K562 (cell line): ENCODE measurements at regions not wholly inside any gene's neighbourhood (a gene's known extent, or its start where the extent isn't known, plus 50 kb on each side); places are given as distances from the start of the nearest gene placed in this dataset.
A peak's percentile ranks its signal among the peaks of the same experiment; 100 is the strongest.

Experiments
- ATAC-seq: fragments of 200-7000 bp; cut with Tn5 transposase; 3 replicates; pipeline ENCODE4 v1.9.1; 2020; ENCODE audit warnings: moderate library complexity
- BruUV-seq: library from RNA; stranded (reverse); fragments of 400-500 nt; replicated peaks from 2 replicates; lab custom pipeline; 2021; lab: Mats Ljungman, UMichigan
- CTCF ChIA-PET: fragments of 300-600 bp; formaldehyde crosslinking; extraction: SDS; loops from one replicate; lab custom pipeline; 2021; ENCODE audit warnings: low intra/inter-chr PET ratio; lab: Yijun Ruan, JAX
- POLR2A ChIA-PET: fragments of 300-600, 350-650 bp; sonication (Branson Sonifier 250); formaldehyde crosslinking; extraction: SDS; loops from one replicate; lab custom pipeline; 2021; ENCODE audit warnings: antibody characterized with exemption, inconsistent platforms; lab: Yijun Ruan, JAX
- DNase-seq, 4 experiments: peaks; one replicate each; pipeline versions ENCODE4 v3.0.0 to v3.0.0-alpha.2; 2011 to 2018; ENCODE audit warnings: low spot score in 3 of 4, mixed read lengths in 3 of 4; ENCODE audit errors: extremely low read depth in 1 of 4
- FAIRE-seq: peaks from 2 replicates; lab custom pipeline; 2011; peaks lifted over from hg19 to GRCh38; lab: Jason Lieb, UNC
- H2AFZ ChIP-seq: 2 replicates; pipeline ENCODE4 v1.6.0; 2011; ENCODE audit warnings: low read depth, low read length, control low read depth, inconsistent platforms
- H3K27ac ChIP-seq: fragments of 200-600 bp; 3 replicates; pipeline ENCODE4 v1.8.0; 2011; ENCODE audit warnings: low read depth, mild to moderate bottlenecking, control low read depth, inconsistent platforms, low read length, moderate library complexity, mixed read lengths; ENCODE audit errors: extremely low read depth
- H3K27me3 ChIP-seq, 2 experiments: fragments of 300-600 bp in 1 of 2; 2 replicates in 1 of 2; 3 replicates in 1 of 2; pipeline versions ENCODE4 v1.6.0 to v1.8.0; 2011; ENCODE audit warnings: inconsistent platforms in 2 of 2, low read length in 2 of 2, mild to moderate bottlenecking in 1 of 2, mixed read lengths in 1 of 2, moderate library complexity in 1 of 2; ENCODE audit not compliant: control insufficient read depth in 2 of 2, insufficient read depth in 2 of 2
- H3K36me3 ChIP-seq: fragments of 300-600 bp; 3 replicates; pipeline ENCODE4 v1.8.0; 2011; ENCODE audit warnings: mild to moderate bottlenecking, low read length, inconsistent platforms; ENCODE audit not compliant: control insufficient read depth, insufficient read depth
- H3K4me1 ChIP-seq, 2 experiments: fragments of 200-600 bp in 1 of 2; replicated peaks in 1 of 2; 2 replicates in 1 of 2; 3 replicates in 1 of 2; pipeline versions ENCODE4 v1.5.1 to v1.8.0; 2011; ENCODE audit warnings: inconsistent platforms in 2 of 2, low read length in 2 of 2, mild to moderate bottlenecking in 1 of 2, mixed read lengths in 1 of 2, moderate library complexity in 1 of 2; ENCODE audit not compliant: control insufficient read depth in 2 of 2, insufficient read depth in 2 of 2
- H3K4me2 ChIP-seq: 2 replicates; pipeline ENCODE4 v1.6.1; 2011; ENCODE audit warnings: low read length, control low read depth, inconsistent platforms, mixed read lengths; ENCODE audit not compliant: insufficient read depth
- H3K4me3 ChIP-seq: fragments of 200-600 bp; sonication (generic), shearing (Covaris generic); 2 replicates; pipeline ENCODE4 v1.5.1; 2016; ENCODE audit warnings: control low read depth, inconsistent platforms
- H3K79me2 ChIP-seq: fragments of 200-600 bp; 3 replicates; pipeline ENCODE4 v1.8.0; 2011; ENCODE audit warnings: low read length, inconsistent platforms; ENCODE audit not compliant: control insufficient read depth, insufficient read depth
- H3K9ac ChIP-seq, 2 experiments: 2 replicates each; pipeline versions ENCODE4 v1.6.0 to v1.6.1; 2011; ENCODE audit warnings: low read depth in 2 of 2, low read length in 2 of 2, control low read depth in 1 of 2, inconsistent platforms in 1 of 2, mild to moderate bottlenecking in 1 of 2, mixed read lengths in 1 of 2; ENCODE audit not compliant: insufficient read depth in 1 of 2
- H3K9me1 ChIP-seq: one replicate; pipeline ENCODE4 v1.6.0; 2011; ENCODE audit warnings: inconsistent platforms, mild to moderate bottlenecking, low read length, moderate library complexity; ENCODE audit not compliant: control insufficient read depth, insufficient read depth
- H3K9me3 ChIP-seq: replicated peaks from 2 replicates; pipeline ENCODE4 v1.5.1; 2011; ENCODE audit warnings: low read depth, low read length, inconsistent platforms; ENCODE audit not compliant: control insufficient read depth, insufficient read depth
- H4K20me1 ChIP-seq: replicated peaks from 2 replicates; pipeline ENCODE4 v1.6.1; 2011; ENCODE audit warnings: low read length, inconsistent platforms, mixed read lengths; ENCODE audit not compliant: control insufficient read depth, insufficient read depth
- CREBBP ChIP-seq: IDR thresholded peaks from one replicate; pipeline ENCODE4 v1.6.1; 2012; ENCODE audit warnings: low read depth, mild to moderate bottlenecking, control low read depth, inconsistent platforms, low read length
- IRF1 ChIP-seq: sonication (generic); formaldehyde crosslinking; IDR thresholded peaks from 2 replicates; pipeline ENCODE4 v1.8.0; 2022; ENCODE audit warnings: missing genetic modification reagents, mild to moderate bottlenecking, borderline replicate concordance
- POLR3A ChIP-seq: IDR thresholded peaks from 2 replicates; pipeline ENCODE4 v1.6.1; 2011; ENCODE audit warnings: borderline replicate concordance, mild to moderate bottlenecking, moderate library complexity; ENCODE audit not compliant: insufficient read length, insufficient read depth; ENCODE audit errors: extremely low read depth
- PTBP1 ChIP-seq: fragments of 200-400 bp; formaldehyde crosslinking; IDR thresholded peaks from 2 replicates; pipeline ENCODE4 v1.6.1; 2017; ENCODE audit warnings: low read depth, low read length
- RAD51 ChIP-seq: fragments of 450-650 bp; IDR thresholded peaks from 2 replicates; pipeline ENCODE4 v1.7.1; 2016; ENCODE audit warnings: low read depth, mild to moderate bottlenecking, borderline replicate concordance
- TCFL5 ChIP-seq: fragments of 250-450 bp; sonication (Bioruptor Pico); conservative IDR thresholded peaks from 2 replicates; pipeline ENCODE4 v1.6.1; 2021; ENCODE audit warnings: mild to moderate bottlenecking, moderate library complexity, matching md5 sums
- TFE3 ChIP-seq: fragments of 450-650 bp; formaldehyde crosslinking; IDR thresholded peaks from 2 replicates; pipeline ENCODE4 v1.4.0; 2020; ENCODE audit warnings: mild to moderate bottlenecking, mixed read lengths
- ZKSCAN1 ChIP-seq: fragments of 150-350 bp; IDR thresholded peaks from 2 replicates; pipeline ENCODE4 v1.6.1; 2016; ENCODE audit warnings: low read depth, low read length
- ZNF507 ChIP-seq: conservative IDR thresholded peaks from 2 replicates; pipeline ENCODE4 v1.6.1; 2017; ENCODE audit warnings: missing genetic modification characterization, missing compliant biosample characterization
- ZNF584 ChIP-seq: fragments of 200-800 bp; sonication (Bioruptor generic); IDR thresholded peaks from 2 replicates; pipeline ENCODE4 v1.6.1; 2016; ENCODE audit warnings: low read depth, mild to moderate bottlenecking, missing genetic modification characterization, missing compliant biosample characterization
- WGBS: fragments of 100-300 bp; shearing (Covaris generic); methylation state at CpG from one replicate; pipeline ENCODE4 v1.1.6; 2016; ENCODE audit warnings: low coverage, mixed read lengths; ENCODE audit not compliant: insufficient coverage; ENCODE audit errors: missing lambda C conversion rate; 5-methylcytosine and 5-hydroxymethylcytosine counted together
- in situ Hi-C: fragments of 300-500 bp; cut with MboI; formaldehyde crosslinking; loops from 4 replicates; pipeline ENCODE4 v1.15.0; 2018; ENCODE audit warnings: inconsistent platforms, mixed read lengths
- intact Hi-C: fragments of 100-400 bp; cut with micrococcal nuclease; formaldehyde crosslinking; loops from 2 replicates; pipeline ENCODE4 v1.14.2; 2022

- no peak overlapping the region for H3K27ac ChIP-seq
- peak; percentile 84 for TF ChIP-seq TFE3 (CRISPR knock-in tag)
- TF ChIP-seq RAD51, result peak; percentile 49; the same call in 1 of the 2 replicates
- TF ChIP-seq POLR3A, result no peak
- POLR2A ChIA-PET, result no interaction called here
- intact Hi-C loops, result no loop called here
- no peaks in the 10 kb centered on the region for H3K4me1 ChIP-seq
- no peaks in the 10 kb centered on the region for H3K27me3 ChIP-seq
- H4K20me1 ChIP-seq, result no peaks in the 10 kb centered on the region
- no peak overlapping the region for H3K9ac ChIP-seq
- no peak for DNase-seq
- FAIRE-seq, result no peak
- H3K9me3 ChIP-seq, result no peaks in the 10 kb centered on the region
- WGBS, result 2% methylated on average over 13 of the region's 13 CpGs
- no TSS peak for BruUV-seq
- no peaks in the 10 kb centered on the region for H3K79me2 ChIP-seq
- H3K9me1 ChIP-seq, result no peaks in the 10 kb centered on the region
- H2AFZ ChIP-seq, result no peak overlapping the region
- no peak for ATAC-seq
- no peak overlapping the region for H3K4me3 ChIP-seq
- H3K36me3 ChIP-seq, result no peaks in the 10 kb centered on the region
- CTCF ChIA-PET, result no interaction called here
- H3K4me2 ChIP-seq, result no peak overlapping the region
- in situ Hi-C loops, result loop anchor here (10.0 kb wide), 1 partner anchor 387 kb away; no protein-coding TSS in a partner anchor
Measured at GRCh38 chr4:181147416-181147951, 1095.7 kb upstream of the TENM3 start.

GRCh38 chr4:181148470-181148869, 1094.7 kb upstream of the TENM3 start:
- in situ Hi-C loops, result loop anchor here (10.0 kb wide), 1 partner anchor 386 kb away; no protein-coding TSS in a partner anchor
- no peak for TF ChIP-seq ZNF507
- TF ChIP-seq ZKSCAN1, result no peak
- no peak for TF ChIP-seq TCFL5 (CRISPR knock-in tag)
- no peak for TF ChIP-seq PTBP1
- no peak for TF ChIP-seq CREBBP
- TF ChIP-seq ZNF584 (CRISPR knock-in tag), result no peak
- no peak for TF ChIP-seq IRF1 (CRISPR knock-in tag)

More at GRCh38 chr4:181148470-181148869, 1094.7 kb upstream of the TENM3 start:
- Histone ChIP-seq H3K79me2 (no peaks in the 10 kb centered on the region), H4K20me1 (no peaks in the 10 kb centered on the region), H3K27ac (no peak overlapping the region), H3K36me3 (no peaks in the 10 kb centered on the region), H3K9me3 (no peaks in the 10 kb centered on the region), H3K4me3 (no peak overlapping the region), H3K4me1 (no peaks in the 10 kb centered on the region), H3K27me3 (no peaks in the 10 kb centered on the region), H2AFZ (no peak overlapping the region), H3K9ac (no peak overlapping the region), H3K4me2 (no peak overlapping the region), H3K9me1 (no peaks in the 10 kb centered on the region)
- DNase-seq, result no peak
- intact Hi-C loops, result no loop called here
- BruUV-seq, result no TSS peak
- ATAC-seq, result no peak
- FAIRE-seq, result no peak
- ChIA-PET CTCF (no interaction called here), POLR2A (no interaction called here)
- 3% methylated on average over 5 of the region's 5 CpGs for WGBS
